ENCODE measurements at regions not wholly inside any gene's neighbourhood (a gene's known extent, or its start where the extent isn't known, plus 50 kb on each side); places are given as distances from the start of the nearest gene placed in this dataset.

DNA sequence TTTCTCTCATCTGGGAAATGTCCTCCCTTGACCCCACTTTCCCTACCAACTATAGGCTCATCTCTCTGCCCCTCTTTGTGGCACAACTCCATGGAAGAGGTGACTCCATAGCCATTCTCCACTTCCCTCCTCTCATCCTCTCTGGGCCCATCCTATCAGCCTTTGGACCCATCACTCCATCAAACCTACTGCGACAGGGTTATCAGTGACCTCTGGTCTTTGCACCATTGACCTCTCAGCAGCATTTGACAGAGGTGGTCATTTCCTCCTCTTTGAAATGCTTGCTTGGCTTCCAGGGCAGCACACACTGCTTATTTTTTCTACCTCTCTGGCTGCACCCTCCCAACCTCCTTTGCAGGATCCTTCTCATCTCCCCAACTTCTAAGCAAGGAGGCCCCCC, 113.1 kb upstream of the SLC25A36 start:
- no peak for TF ChIP-seq CTCF (IDR thresholded peaks at IDR 0.05)
- TF ChIP-seq POLR2A (IDR thresholded peaks at IDR 0.05): no peak

Measured in body of pancreas (tissue), 4 donors.